Karpas-422 (cell line): ENCODE measurements at regions not wholly inside any gene's neighbourhood (a gene's known extent, or its start where the extent isn't known, plus 50 kb on each side); places are given as distances from the start of the nearest gene placed in this dataset.

Experiments used
- DNase-seq: peaks from one replicate; pipeline ENCODE4 v3.0.0-alpha.2; 2015
- H2AFZ ChIP-seq: fragments of 200-600 bp; sonication (generic); 2 replicates; pipeline ENCODE4 v1.6.1; 2014; ENCODE audit warnings: antibody characterized with exemption, low read length, mixed read lengths
- H3K27ac ChIP-seq: fragments of 200-600 bp; sonication (generic); 2 replicates; pipeline ENCODE4 v1.5.1; 2014; ENCODE audit warnings: mild to moderate bottlenecking, low read length, moderate library complexity
- H3K27me3 ChIP-seq: fragments of 200-600 bp; sonication (generic); 2 replicates; pipeline ENCODE4 v1.6.1; 2014; ENCODE audit warnings: low read length, mixed read lengths
- H3K36me3 ChIP-seq: fragments of 200-600 bp; sonication (generic); 2 replicates; pipeline ENCODE4 v1.6.1; 2014; ENCODE audit warnings: low read length, mixed read lengths; ENCODE audit not compliant: insufficient read depth
- H3K4me1 ChIP-seq: fragments of 200-600 bp; sonication (generic); 2 replicates; pipeline ENCODE4 v1.6.1; 2014; ENCODE audit warnings: mild to moderate bottlenecking, low read length, mixed read lengths
- H3K4me2 ChIP-seq: fragments of 200-600 bp; sonication (generic); 2 replicates; pipeline ENCODE4 v1.6.1; 2014; ENCODE audit warnings: low read length, low read depth, mild to moderate bottlenecking; ENCODE audit not compliant: poor library complexity, severe bottlenecking
- H3K4me3 ChIP-seq: fragments of 200-600 bp; sonication (generic); 2 replicates; pipeline ENCODE4 v1.5.1; 2014; ENCODE audit warnings: mild to moderate bottlenecking, antibody characterized with exemption, low read length, mixed read lengths
- H3K79me2 ChIP-seq: fragments of 200-600 bp; sonication (generic); 2 replicates; pipeline ENCODE4 v1.6.1; 2014; ENCODE audit warnings: mild to moderate bottlenecking, low read length, mixed read lengths
- H3K9ac ChIP-seq: fragments of 200-600 bp; sonication (generic); 2 replicates; pipeline ENCODE4 v1.6.0; 2014; ENCODE audit warnings: low read length
- H3K9me2 ChIP-seq: fragments of 200-600 bp; sonication (generic), shearing (Covaris generic); replicated peaks from 2 replicates; pipeline ENCODE4 v1.6.0; 2014; ENCODE audit warnings: mild to moderate bottlenecking, low read length, moderate library complexity; ENCODE audit not compliant: insufficient read depth
- H3K9me3 ChIP-seq: fragments of 300-700, 200-600 bp; sonication (generic); 2 replicates; pipeline ENCODE4 v1.6.1; 2014; ENCODE audit warnings: low read length, mixed read lengths
- H4K20me1 ChIP-seq: fragments of 200-600 bp; sonication (generic); 2 replicates; pipeline ENCODE4 v1.6.1; 2014; ENCODE audit warnings: mild to moderate bottlenecking, antibody characterized with exemption, low read length, low read depth; ENCODE audit not compliant: insufficient read depth

GRCh38 chr3:153722157-153722556 lies 399.0 kb upstream of the ARHGEF26 start:
- no peaks in the 10 kb centered on the region for H3K79me2 ChIP-seq
- no peak for DNase-seq
- H3K27me3 ChIP-seq, result no peaks in the 10 kb centered on the region
- peaks cover 19% of the 10 kb centered on the region for H3K9me3 ChIP-seq
- no peaks in the 10 kb centered on the region for H4K20me1 ChIP-seq
- H3K4me3 ChIP-seq, result no peak overlapping the region
- H2AFZ ChIP-seq, result no peak overlapping the region
- H3K36me3 ChIP-seq, result no peaks in the 10 kb centered on the region
- no peaks in the 10 kb centered on the region for H3K9me2 ChIP-seq
- no peak overlapping the region for H3K27ac ChIP-seq
- H3K4me2 ChIP-seq, result no peak overlapping the region
- H3K4me1 ChIP-seq, result no peaks in the 10 kb centered on the region
- no peak overlapping the region for H3K9ac ChIP-seq

- Histone ChIP-seq H3K4me2 (no peak overlapping the region), H3K79me2 (no peaks in the 10 kb centered on the region), H3K4me1 (no peaks in the 10 kb centered on the region), H3K9me3 (peaks cover 20% of the 10 kb centered on the region), H3K27ac (no peak overlapping the region), H3K9me2 (no peaks in the 10 kb centered on the region), H3K36me3 (no peaks in the 10 kb centered on the region), H3K9ac (no peak overlapping the region), H2AFZ (no peak overlapping the region), H3K4me3 (no peak overlapping the region), H4K20me1 (no peaks in the 10 kb centered on the region), H3K27me3 (no peaks in the 10 kb centered on the region)
- DNase-seq, result no peak
These were observed 390.1 kb upstream of the ARHGEF26 start for GRCh38 chr3:153731071-153731470.

DNA sequence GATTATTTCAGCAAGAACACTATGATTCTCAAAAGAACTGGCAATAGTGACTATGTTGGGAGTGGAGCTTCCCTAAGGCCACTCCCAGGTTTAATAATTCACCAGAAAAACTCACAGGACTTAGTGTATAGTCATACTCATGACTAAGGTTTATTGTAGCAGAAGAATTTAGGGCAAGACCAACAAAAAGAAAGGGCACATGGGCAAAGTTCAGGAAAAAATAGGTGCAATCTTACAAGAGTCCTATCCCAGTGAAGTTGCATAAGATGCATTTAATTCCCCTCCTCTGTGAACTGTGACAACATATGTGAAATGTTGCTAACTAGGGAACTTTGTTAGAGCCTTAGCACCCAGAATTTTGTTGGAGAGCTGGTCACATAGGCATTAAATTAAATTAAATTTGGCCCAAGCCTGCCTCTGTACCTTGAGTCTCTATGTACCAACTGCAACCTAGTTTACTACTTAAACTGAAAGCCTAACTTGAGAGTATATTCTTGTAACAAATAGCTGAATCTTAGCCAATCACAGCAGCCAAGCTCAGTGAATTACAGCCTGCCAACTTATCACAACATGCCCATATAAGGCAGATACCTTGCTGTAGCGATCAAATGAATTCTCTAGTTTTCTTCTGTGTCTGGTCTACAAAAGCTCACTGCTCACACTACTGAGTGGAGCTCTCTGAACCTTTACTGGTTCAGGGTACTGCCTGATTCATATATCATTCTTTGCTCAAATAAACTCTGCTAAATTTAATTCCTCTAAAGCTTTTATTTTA lies 386.2 kb upstream of the ARHGEF26 start:
- Histone ChIP-seq H3K9me3 (peaks cover 5% of the 10 kb centered on the region), H3K9me2 (no peaks in the 10 kb centered on the region), H2AFZ (no peak overlapping the region), H3K79me2 (no peaks in the 10 kb centered on the region), H3K4me3 (no peak overlapping the region), H3K4me1 (no peaks in the 10 kb centered on the region), H3K36me3 (no peaks in the 10 kb centered on the region), H4K20me1 (no peaks in the 10 kb centered on the region), H3K4me2 (no peak overlapping the region), H3K27ac (no peak overlapping the region), H3K9ac (no peak overlapping the region), H3K27me3 (no peaks in the 10 kb centered on the region)
- no peak for DNase-seq

DNA sequence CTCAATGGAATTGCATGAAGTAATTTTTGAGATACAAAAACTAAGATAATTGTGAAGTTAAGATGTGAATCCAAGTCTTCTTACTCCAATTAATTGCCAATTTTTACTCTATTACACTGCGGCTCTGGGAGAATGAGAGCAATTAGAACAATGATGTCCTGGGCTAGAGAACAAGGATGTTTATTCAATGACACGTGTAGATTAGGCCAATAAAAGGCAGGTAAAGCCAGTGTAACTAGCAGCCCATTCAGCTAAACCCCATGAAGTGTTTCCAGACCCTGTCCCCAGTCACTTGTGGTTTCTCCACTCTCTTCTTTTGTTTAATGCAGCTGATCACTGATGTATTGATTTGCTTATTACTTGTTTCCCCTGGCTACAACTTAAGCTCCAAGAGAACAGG lies 381.1 kb upstream of the ARHGEF26 start:
- Histone ChIP-seq H3K4me3 (no peak overlapping the region), H2AFZ (no peak overlapping the region), H3K36me3 (no peaks in the 10 kb centered on the region), H3K4me2 (no peak overlapping the region), H3K79me2 (no peaks in the 10 kb centered on the region), H3K4me1 (no peaks in the 10 kb centered on the region), H4K20me1 (no peaks in the 10 kb centered on the region), H3K27me3 (no peaks in the 10 kb centered on the region), H3K27ac (no peak overlapping the region), H3K9ac (no peak overlapping the region), H3K9me3 (peaks cover 10% of the 10 kb centered on the region), H3K9me2 (no peaks in the 10 kb centered on the region; the same call in 1 of the 2 replicates)
- DNase-seq, result no peak

GRCh38 chr3:153744889-153745288 lies 376.3 kb upstream of the ARHGEF26 start:
- DNase-seq, result no peak
- H3K27ac ChIP-seq, result no peak overlapping the region
- no peak overlapping the region for H3K4me2 ChIP-seq
- no peaks in the 10 kb centered on the region; the same call in none of the 2 replicates for H3K9me2 ChIP-seq
- no peak overlapping the region for H3K9ac ChIP-seq
- H3K9me3 ChIP-seq, result peaks cover 5% of the 10 kb centered on the region; the same call in 1 of the 2 replicates
- no peaks in the 10 kb centered on the region for H3K79me2 ChIP-seq
- no peaks in the 10 kb centered on the region for H3K4me1 ChIP-seq
- H4K20me1 ChIP-seq, result no peaks in the 10 kb centered on the region
- H3K27me3 ChIP-seq, result no peaks in the 10 kb centered on the region
- no peak overlapping the region for H2AFZ ChIP-seq
- no peak overlapping the region for H3K4me3 ChIP-seq
- no peaks in the 10 kb centered on the region for H3K36me3 ChIP-seq

- no peaks in the 10 kb centered on the region for H3K79me2 ChIP-seq
- no peak overlapping the region for H2AFZ ChIP-seq
- H3K9ac ChIP-seq, result no peak overlapping the region
- H3K27ac ChIP-seq, result no peak overlapping the region
- no peaks in the 10 kb centered on the region for H3K27me3 ChIP-seq
- no peak overlapping the region for H3K4me3 ChIP-seq
- 0 out of 2 replicates have a peak, but pooled peaks cover 5% of the 10 kb centered on the region for H3K9me3 ChIP-seq
- DNase-seq, result no peak
- H3K4me1 ChIP-seq, result no peaks in the 10 kb centered on the region
- no peaks in the 10 kb centered on the region; the same call in none of the 2 replicates for H3K9me2 ChIP-seq
- H3K4me2 ChIP-seq, result no peak overlapping the region
- H3K36me3 ChIP-seq, result no peaks in the 10 kb centered on the region
- no peaks in the 10 kb centered on the region for H4K20me1 ChIP-seq
These were observed 375.0 kb upstream of the ARHGEF26 start for GRCh38 chr3:153746211-153746610.

GRCh38 chr3:153749070-153749610 lies 372.1 kb upstream of the ARHGEF26 start:
- Histone ChIP-seq H3K27me3 (no peaks in the 10 kb centered on the region), H2AFZ (no peak overlapping the region), H3K9me2 (no peaks in the 10 kb centered on the region; the same call in 1 of the 2 replicates)

DNA sequence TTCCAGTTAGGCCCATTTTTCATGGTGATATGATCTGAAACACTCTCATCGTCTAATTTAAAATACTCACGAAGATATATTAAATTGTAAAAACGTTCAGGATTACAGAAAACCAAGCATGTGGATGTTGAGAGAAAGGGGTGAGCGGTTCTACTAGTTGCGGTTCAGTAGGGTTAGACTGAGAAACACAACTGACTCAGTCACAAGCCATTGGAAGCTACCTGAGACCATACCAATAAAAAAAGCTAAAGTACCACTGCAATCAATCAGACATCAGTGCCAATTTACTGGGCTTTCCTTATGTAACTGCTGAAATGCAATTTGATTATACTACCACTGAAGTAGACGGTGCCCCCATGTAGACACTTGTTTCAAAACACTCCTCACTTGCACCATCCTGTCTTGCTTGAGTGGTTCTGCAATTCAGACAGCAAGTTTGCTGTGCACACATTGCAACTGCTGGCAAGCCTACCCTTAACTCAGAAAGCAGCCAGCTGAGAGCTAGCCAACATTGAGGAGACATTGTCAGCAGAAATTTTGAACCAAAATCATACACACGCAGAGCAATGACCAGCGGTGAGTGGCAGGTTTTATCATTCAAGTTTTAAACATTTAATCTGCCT lies 368.7 kb upstream of the ARHGEF26 start:
- no peak overlapping the region for H3K27ac ChIP-seq
- H3K79me2 ChIP-seq, result no peaks in the 10 kb centered on the region
- no peaks in the 10 kb centered on the region for H3K9me2 ChIP-seq
- DNase-seq, result no peak
- H4K20me1 ChIP-seq, result no peaks in the 10 kb centered on the region
- no peaks in the 10 kb centered on the region for H3K4me1 ChIP-seq
- H3K4me3 ChIP-seq, result no peak overlapping the region
- no peaks in the 10 kb centered on the region for H3K27me3 ChIP-seq
- no peak overlapping the region for H3K9ac ChIP-seq
- no peaks in the 10 kb centered on the region for H3K9me3 ChIP-seq
- H3K4me2 ChIP-seq, result no peak overlapping the region
- H3K36me3 ChIP-seq, result no peaks in the 10 kb centered on the region
- H2AFZ ChIP-seq, result no peak overlapping the region

More at GRCh38 chr3:153749070-153749610, 372.1 kb upstream of the ARHGEF26 start:
- H3K4me2 ChIP-seq, result no peak overlapping the region
- no peak overlapping the region for H3K9ac ChIP-seq
- no peaks in the 10 kb centered on the region for H3K79me2 ChIP-seq
- no peak for DNase-seq
- no peaks in the 10 kb centered on the region for H3K4me1 ChIP-seq
- no peak overlapping the region for H3K4me3 ChIP-seq
- no peak overlapping the region for H3K27ac ChIP-seq
- H3K9me3 ChIP-seq, result no peaks in the 10 kb centered on the region
- no peaks in the 10 kb centered on the region for H3K36me3 ChIP-seq
- H4K20me1 ChIP-seq, result no peaks in the 10 kb centered on the region
